ENCODE measurements at regions not wholly inside any gene's neighbourhood (a gene's known extent, or its start where the extent isn't known, plus 50 kb on each side); places are given as distances from the start of the nearest gene placed in this dataset.

- Histone ChIP-seq H3K27me3 (no peaks in the 10 kb centered on the region), H3K79me2 (no peaks in the 10 kb centered on the region), H3K4me2 (no peak overlapping the region), H4K20me1 (ENCODE audit: insufficient read depth, poor library complexity, severe bottlenecking) (no peaks in the 10 kb centered on the region), H2AFZ (no peak overlapping the region), H3K9me3 (ENCODE audit: low read depth) (no peaks in the 10 kb centered on the region), H3K4me3 (no peak overlapping the region), H3K9me2 (replicated peaks; ENCODE audit: insufficient read depth) (no peaks in the 10 kb centered on the region), H3K36me3 (replicated peaks; ENCODE audit: insufficient read depth, low read depth) (no peaks in the 10 kb centered on the region), H3K4me1 (ENCODE audit: insufficient read depth) (peaks cover 14% of the 10 kb centered on the region), H3K27ac (no peak overlapping the region)
- no peak for TF ChIP-seq EZH2 (IDR thresholded peaks at IDR 0.05; ENCODE audit: borderline replicate concordance)
- no peak for TF ChIP-seq EZH2phosphoT487 (IDR thresholded peaks at IDR 0.05; ENCODE audit: low read depth, severe bottlenecking, unreplicated experiment)
- no peak for TF ChIP-seq CTCF (IDR thresholded peaks at IDR 0.05; ENCODE audit: poor library complexity)
- WGBS (ENCODE audit: low lambda C conversion rate, missing lambda C conversion rate), result 95% methylated on average over 2 of the region's 2 CpGs
- DNase-seq (ENCODE audit: low spot score), result no peak
These were observed 86.5 kb downstream of the ACKR3 start for GRCh38 chr2:236656166-236656565.

GRCh38 chr2:236656721-236657120 is 87.1 kb downstream of the ACKR3 start:
- no peak for TF ChIP-seq EZH2phosphoT487 (IDR thresholded peaks at IDR 0.05; ENCODE audit: low read depth, severe bottlenecking, unreplicated experiment)
- TF ChIP-seq CTCF (IDR thresholded peaks at IDR 0.05; ENCODE audit: poor library complexity), result no peak
- TF ChIP-seq EZH2 (IDR thresholded peaks at IDR 0.05; ENCODE audit: borderline replicate concordance), result no peak

DNA sequence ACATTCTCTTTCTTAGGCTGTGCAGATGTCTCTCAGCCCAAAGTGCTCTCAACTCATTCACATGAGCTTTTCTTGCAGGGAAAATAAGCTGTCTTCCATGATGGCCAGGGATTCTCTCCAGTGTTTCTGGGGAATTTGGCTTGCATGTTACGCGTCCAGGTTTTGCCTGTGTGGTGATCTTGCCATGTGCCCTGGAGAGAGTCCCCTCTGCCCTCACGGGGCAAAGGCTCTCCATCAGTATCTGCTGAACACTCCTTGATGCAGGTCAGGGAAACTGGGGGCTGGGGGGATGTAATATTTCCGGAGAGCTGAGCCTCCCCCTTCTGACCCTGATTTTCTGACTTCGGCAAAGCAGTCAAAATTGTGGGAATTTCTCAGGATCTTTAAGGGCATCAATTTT is 87.6 kb downstream of the ACKR3 start:
- Histone ChIP-seq H3K4me3 (no peak overlapping the region), H3K4me1 (ENCODE audit: insufficient read depth) (peaks cover 25% of the 10 kb centered on the region), H4K20me1 (ENCODE audit: insufficient read depth, poor library complexity, severe bottlenecking) (no peaks in the 10 kb centered on the region), H3K4me2 (no peak overlapping the region), H3K36me3 (replicated peaks; ENCODE audit: insufficient read depth, low read depth) (no peaks in the 10 kb centered on the region), H2AFZ (no peak overlapping the region), H3K9me2 (replicated peaks; ENCODE audit: insufficient read depth) (no peaks in the 10 kb centered on the region), H3K27ac (no peak overlapping the region), H3K9me3 (ENCODE audit: low read depth) (no peaks in the 10 kb centered on the region), H3K27me3 (no peaks in the 10 kb centered on the region), H3K79me2 (no peaks in the 10 kb centered on the region)
- no peak for DNase-seq (ENCODE audit: low spot score)
- TF ChIP-seq CTCF (IDR thresholded peaks at IDR 0.05; ENCODE audit: poor library complexity), result no peak
- TF ChIP-seq EZH2 (IDR thresholded peaks at IDR 0.05; ENCODE audit: borderline replicate concordance), result no peak
- no peak for TF ChIP-seq EZH2phosphoT487 (IDR thresholded peaks at IDR 0.05; ENCODE audit: low read depth, severe bottlenecking, unreplicated experiment)
- WGBS (ENCODE audit: low lambda C conversion rate, missing lambda C conversion rate), result 95% methylated on average over 5 of the region's 5 CpGs

More at GRCh38 chr2:236656721-236657120, 87.1 kb downstream of the ACKR3 start:
- Histone ChIP-seq H3K79me2 (no peaks in the 10 kb centered on the region), H3K9me3 (ENCODE audit: low read depth) (no peaks in the 10 kb centered on the region), H4K20me1 (ENCODE audit: insufficient read depth, poor library complexity, severe bottlenecking) (no peaks in the 10 kb centered on the region), H3K9me2 (replicated peaks; ENCODE audit: insufficient read depth) (no peaks in the 10 kb centered on the region), H2AFZ (no peak overlapping the region), H3K4me1 (ENCODE audit: insufficient read depth) (peaks cover 20% of the 10 kb centered on the region), H3K27me3 (no peaks in the 10 kb centered on the region), H3K27ac (no peak overlapping the region), H3K4me3 (no peak overlapping the region), H3K4me2 (no peak overlapping the region), H3K36me3 (replicated peaks; ENCODE audit: insufficient read depth, low read depth) (no peaks in the 10 kb centered on the region)
- DNase-seq (ENCODE audit: low spot score), result no peak
- WGBS (ENCODE audit: low lambda C conversion rate, missing lambda C conversion rate), result 87% methylated on average over 2 of the region's 2 CpGs

DNA sequence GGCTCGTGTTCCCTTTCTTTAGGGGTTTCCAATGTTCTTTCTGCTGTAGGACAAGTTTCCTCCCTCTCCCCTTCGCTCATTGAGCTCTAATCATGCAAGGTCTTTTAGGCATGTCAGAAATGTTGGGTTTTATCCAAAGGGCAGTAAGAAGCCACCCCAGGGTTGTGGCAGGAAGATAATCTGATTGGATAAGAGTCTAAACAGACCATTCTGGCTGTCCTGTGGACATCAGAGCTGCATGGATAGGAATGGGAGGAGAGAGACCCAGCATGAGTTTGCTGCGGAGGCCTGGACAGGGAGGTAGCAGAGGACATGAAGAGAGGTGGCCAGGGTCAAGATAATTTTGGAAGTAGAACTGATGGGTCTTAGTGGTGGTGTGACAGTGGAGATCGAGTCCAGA is 88.2 kb downstream of the ACKR3 start:
- Histone ChIP-seq H3K79me2 (no peaks in the 10 kb centered on the region), H3K36me3 (replicated peaks; ENCODE audit: insufficient read depth, low read depth) (no peaks in the 10 kb centered on the region), H3K4me2 (no peak overlapping the region), H3K4me3 (no peak overlapping the region), H3K27me3 (no peaks in the 10 kb centered on the region), H3K4me1 (ENCODE audit: insufficient read depth) (peaks cover 28% of the 10 kb centered on the region), H3K27ac (no peak overlapping the region), H4K20me1 (ENCODE audit: insufficient read depth, poor library complexity, severe bottlenecking) (no peaks in the 10 kb centered on the region), H3K9me2 (replicated peaks; ENCODE audit: insufficient read depth) (no peaks in the 10 kb centered on the region), H2AFZ (no peak overlapping the region), H3K9me3 (ENCODE audit: low read depth) (no peaks in the 10 kb centered on the region)
- TF ChIP-seq CTCF (IDR thresholded peaks at IDR 0.05; ENCODE audit: poor library complexity), result no peak
- TF ChIP-seq EZH2phosphoT487 (IDR thresholded peaks at IDR 0.05; ENCODE audit: low read depth, severe bottlenecking, unreplicated experiment), result no peak
- TF ChIP-seq EZH2 (IDR thresholded peaks at IDR 0.05; ENCODE audit: borderline replicate concordance), result no peak
- WGBS (ENCODE audit: low lambda C conversion rate, missing lambda C conversion rate), result 91% methylated on average over 4 of the region's 4 CpGs
- no peak for DNase-seq (ENCODE audit: low spot score)
